ENCODE measurements at regions not wholly inside any gene's neighbourhood (a gene's known extent, or its start where the extent isn't known, plus 50 kb on each side); places are given as distances from the start of the nearest gene placed in this dataset.
"Not testable (repeated sequence)": the region's sequence is repeated elsewhere in the genome, so short reads cannot be mapped to it uniquely, and the experiment has no call there.

DNA sequence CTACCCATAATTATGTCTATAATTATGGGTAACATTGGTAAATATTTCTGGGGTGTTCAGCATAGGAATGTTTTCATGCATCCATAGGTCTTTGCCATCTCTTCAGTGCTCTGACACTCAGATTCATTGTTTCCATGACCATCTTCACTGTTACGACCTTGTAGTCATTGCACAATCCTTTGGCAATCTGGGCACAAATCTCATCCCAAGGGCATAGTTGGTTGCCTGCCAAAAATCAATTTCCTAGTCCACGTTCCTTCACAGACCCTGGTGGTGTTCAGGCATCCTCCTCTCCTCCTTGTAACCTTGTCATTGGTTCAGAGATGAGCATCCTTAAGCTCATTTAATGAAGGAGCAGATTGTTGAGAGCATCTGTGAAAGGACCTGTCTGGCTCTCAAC lies 1400.7 kb downstream of the CDH12 start:
- TF ChIP-seq, protein P1, sequence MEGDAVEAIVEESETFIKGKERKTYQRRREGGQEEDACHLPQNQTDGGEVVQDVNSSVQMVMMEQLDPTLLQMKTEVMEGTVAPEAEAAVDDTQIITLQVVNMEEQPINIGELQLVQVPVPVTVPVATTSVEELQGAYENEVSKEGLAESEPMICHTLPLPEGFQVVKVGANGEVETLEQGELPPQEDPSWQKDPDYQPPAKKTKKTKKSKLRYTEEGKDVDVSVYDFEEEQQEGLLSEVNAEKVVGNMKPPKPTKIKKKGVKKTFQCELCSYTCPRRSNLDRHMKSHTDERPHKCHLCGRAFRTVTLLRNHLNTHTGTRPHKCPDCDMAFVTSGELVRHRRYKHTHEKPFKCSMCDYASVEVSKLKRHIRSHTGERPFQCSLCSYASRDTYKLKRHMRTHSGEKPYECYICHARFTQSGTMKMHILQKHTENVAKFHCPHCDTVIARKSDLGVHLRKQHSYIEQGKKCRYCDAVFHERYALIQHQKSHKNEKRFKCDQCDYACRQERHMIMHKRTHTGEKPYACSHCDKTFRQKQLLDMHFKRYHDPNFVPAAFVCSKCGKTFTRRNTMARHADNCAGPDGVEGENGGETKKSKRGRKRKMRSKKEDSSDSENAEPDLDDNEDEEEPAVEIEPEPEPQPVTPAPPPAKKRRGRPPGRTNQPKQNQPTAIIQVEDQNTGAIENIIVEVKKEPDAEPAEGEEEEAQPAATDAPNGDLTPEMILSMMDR (IDR thresholded peaks at IDR 0.05), result no peak
- no peak for TF ChIP-seq ZFX (IDR thresholded peaks at IDR 0.05; ENCODE audit: borderline replicate concordance)

DNA sequence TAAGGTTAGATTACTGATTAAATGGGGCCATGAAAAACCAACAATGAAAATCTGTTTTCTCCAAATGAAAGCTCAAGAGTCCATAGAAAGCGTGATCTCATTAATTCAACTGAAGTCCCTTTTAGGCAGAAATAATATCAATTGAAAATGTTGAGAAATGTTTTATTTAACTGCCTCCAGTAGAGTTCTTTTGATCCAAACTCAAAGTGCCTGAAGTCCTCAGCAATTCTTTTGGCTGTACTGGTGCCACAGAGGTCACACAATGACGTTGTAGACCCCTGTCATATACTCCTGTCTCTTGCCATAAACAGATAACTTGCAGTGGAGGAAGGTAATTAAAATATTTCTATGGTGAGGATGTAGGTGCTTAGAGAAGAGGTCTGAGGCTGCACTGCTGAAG lies 1420.5 kb downstream of the CDH12 start:
- TF ChIP-seq ZFX (IDR thresholded peaks at IDR 0.05; ENCODE audit: borderline replicate concordance), result no peak
- TF ChIP-seq, protein P1 (IDR thresholded peaks at IDR 0.05), result no peak
- H3K27ac ChIP-seq, result no peak overlapping the region

More for the DNA sequence above, 1400.7 kb downstream of the CDH12 start:
- H3K27ac ChIP-seq, result no peak overlapping the region

DNA sequence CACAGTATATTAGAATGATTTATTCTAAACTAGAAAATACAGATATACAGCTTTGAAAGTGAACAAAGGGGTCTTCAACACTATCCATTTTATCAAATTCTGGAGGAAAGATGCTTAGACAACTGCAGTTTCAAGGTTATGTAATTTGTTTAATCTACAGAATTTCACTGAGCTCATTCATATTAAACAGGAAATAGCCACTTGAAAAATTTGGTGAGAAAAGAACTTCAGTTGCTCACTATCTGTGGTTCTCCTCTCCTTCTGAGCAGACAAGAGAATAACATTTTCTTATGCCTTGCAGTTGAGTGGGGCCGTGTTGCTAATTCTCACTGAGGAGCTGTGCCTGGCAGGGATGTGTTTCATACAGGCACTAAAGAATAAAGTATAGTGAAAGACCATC lies 1428.2 kb downstream of the CDH12 start:
- no peak for TF ChIP-seq ZFX (IDR thresholded peaks at IDR 0.05; ENCODE audit: borderline replicate concordance)
- TF ChIP-seq, protein P1 (IDR thresholded peaks at IDR 0.05), result no peak
- no peak overlapping the region for H3K27ac ChIP-seq

DNA sequence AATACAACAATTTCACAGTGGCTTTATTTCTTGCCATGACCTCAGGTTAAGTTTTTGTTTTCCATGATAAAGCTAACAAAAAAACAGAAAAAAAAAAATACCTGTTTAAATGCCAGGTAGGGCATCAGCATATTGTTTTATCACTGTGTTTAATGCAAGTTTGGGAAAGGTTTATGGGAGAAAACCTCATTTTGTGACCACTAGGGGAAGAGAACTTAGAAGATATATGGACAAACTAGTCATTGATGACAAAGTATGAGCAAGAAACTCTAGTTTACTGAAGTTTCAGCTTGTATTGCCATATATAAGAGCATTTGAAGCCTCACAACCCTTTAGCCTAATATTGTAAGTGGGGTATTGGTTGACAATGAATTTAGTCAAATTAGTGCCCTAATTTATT lies 1431.4 kb upstream of the CDH18 start:
- TF ChIP-seq, protein P1 (IDR thresholded peaks at IDR 0.05), result no peak
- TF ChIP-seq ZFX (IDR thresholded peaks at IDR 0.05; ENCODE audit: borderline replicate concordance), result no peak
- no peak overlapping the region for H3K27ac ChIP-seq

DNA sequence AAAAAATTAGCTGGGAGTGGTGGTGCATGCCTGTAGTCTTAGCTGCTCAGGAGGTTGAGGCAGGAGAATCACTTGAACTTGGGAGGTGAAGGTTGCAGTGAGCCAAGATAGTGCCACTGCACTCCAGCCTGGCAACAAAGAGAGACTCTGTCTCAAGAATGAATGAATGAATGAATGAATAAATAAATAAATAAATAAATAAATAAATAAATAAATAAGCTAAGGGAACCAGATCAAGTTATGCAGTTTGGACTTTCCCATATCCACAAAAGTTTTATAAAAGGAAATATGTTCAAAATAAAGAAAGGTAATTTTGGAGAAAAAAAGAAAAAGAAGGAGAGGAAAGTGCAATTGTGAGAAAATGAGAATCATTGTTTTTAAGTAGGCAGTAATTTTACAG lies 1414.1 kb upstream of the CDH18 start:
- H3K27ac ChIP-seq, result not testable (repeated sequence)

DNA sequence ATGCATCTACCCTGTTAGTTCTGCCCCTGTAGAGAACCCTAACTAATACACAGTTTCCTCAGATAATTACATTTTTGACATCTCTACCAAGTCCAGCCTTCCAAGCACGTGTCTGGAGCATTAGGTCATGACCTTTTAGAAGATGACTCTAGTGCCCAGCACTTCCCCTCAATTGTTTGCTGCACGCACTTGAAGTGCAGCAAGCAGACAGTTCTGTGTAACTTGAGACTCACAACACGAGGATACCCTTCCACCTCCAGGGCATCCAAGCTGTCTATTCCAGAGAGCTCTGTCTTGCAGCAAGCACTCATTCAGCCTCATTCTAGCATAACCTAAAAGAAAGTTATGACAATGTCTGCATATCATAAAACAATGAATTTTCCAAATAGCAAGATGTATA lies 1410.5 kb upstream of the CDH18 start:
- no peak for TF ChIP-seq ZFX (IDR thresholded peaks at IDR 0.05; ENCODE audit: borderline replicate concordance)
- TF ChIP-seq, protein P1 (IDR thresholded peaks at IDR 0.05), result no peak
- H3K27ac ChIP-seq, result no peak overlapping the region

DNA sequence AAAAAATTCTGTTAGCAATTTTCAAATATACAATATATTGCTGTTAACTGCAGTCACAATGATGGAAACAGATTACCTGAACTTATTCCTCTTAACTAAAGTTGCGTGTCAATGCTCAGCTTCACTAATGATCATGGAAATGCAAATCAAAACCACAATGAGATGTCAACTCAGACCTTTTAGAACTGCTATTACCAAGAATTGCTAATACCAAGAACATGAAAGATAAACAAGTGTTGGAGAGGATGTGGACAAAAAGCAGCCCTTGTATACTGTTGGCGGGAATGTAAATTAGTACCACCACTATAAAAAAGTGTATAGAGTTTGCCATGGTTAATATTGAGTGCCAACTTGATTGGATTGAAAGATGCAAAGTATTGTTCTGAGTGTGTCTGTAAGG lies 1409.7 kb upstream of the CDH18 start:
- TF ChIP-seq, protein P1 (IDR thresholded peaks at IDR 0.05), result no peak
- TF ChIP-seq ZFX (IDR thresholded peaks at IDR 0.05; ENCODE audit: borderline replicate concordance), result no peak

DNA sequence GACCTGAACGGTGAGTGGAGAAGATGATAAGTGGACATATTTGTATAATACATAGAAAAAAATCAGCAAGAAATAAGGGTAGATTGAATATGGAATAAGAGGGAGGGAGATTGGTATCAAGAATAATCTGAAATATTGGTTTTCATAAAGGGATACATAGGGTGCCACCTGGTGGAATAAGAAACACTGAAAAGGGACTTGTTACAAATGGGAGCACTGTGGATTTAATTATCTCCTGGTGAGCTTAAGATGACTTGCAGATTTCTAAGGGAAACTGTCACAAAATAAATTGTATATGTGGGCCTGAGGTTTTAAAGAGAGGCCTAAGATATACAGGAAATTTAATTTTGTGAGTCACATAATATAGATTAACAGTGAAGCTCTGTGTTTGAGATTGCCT lies 1403.5 kb upstream of the CDH18 start:
- TF ChIP-seq, protein P1 (IDR thresholded peaks at IDR 0.05), result no peak
- TF ChIP-seq ZFX (IDR thresholded peaks at IDR 0.05; ENCODE audit: borderline replicate concordance), result no peak
- H3K27ac ChIP-seq, result no peak overlapping the region

More for the DNA sequence above, 1409.7 kb upstream of the CDH18 start:
- no peak overlapping the region for H3K27ac ChIP-seq

DNA sequence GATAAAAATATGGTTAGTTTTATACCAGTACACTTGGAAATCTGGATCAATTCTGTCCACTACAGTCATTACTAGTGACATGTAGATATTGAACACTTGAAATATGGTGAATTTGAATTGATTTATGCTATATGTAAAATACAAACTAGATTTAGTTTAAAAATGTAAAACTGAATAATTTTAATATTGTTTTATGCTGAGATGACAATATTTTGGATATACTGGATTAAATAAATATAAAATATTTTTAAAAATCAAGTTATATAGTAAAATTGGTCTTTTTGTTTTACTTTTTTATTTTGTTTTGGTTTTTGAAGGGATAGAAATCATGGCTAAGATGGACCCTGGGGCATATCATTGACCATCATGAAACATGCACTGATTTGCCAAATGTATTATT lies 1372.8 kb upstream of the CDH18 start:
- not testable (repeated sequence) for H3K27ac ChIP-seq

DNA sequence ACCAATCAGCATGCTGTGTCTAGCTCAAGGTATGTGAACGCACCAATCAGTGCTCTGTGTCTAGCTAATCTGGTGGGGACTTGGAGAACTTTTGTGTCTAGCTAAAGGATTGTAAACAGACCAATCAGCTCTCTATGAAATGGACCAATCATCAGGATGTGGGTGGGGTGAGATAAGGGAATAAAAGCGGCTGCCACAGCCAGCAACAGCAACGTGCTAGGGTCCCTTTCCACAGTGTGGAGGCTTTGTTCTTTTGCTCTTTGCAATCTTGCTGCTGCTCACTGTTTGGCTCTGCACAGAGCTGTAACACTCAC lies 1353.9 kb upstream of the CDH18 start:
- peak overlapping the region; percentile 52 for H3K27ac ChIP-seq

DNA sequence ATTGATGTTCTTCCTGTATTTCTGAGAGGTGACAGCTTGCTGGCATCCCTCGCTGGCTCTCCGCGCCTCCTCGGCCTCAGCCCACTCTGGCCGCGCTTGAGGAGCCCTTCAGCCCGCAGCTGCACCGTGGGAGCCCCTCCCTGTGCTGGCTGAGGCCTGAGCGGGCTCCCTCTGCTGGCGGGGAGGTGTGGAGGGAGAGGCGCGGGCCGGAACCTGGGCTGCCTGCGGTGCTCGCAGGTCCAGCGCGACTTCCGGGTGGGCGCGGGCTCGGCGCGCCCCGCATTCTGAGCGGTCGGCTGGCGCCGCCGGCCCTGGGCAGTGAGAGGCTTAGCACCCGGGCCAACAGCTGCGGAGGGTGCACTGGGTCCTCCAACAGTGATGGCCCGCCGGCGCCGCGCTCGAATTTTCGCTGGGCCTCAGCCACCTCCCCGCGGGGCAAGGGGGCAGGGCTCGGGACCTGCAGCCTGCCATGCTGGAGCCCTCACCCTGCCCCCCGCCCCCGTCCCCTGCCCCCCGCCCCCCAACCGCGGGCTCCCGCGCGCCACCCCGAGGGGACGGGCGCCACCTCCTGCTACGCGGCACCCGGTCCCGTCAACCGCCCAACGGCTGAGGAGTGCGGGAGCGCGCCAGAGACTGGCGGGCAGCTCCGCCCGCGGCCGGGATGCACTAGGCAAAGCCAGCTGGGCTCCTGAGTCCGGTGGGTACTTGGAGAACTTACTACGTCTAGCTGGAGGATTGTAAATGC lies 1353.4 kb upstream of the CDH18 start:
- H3K27ac ChIP-seq, result peak overlapping the region; percentile 52

DNA sequence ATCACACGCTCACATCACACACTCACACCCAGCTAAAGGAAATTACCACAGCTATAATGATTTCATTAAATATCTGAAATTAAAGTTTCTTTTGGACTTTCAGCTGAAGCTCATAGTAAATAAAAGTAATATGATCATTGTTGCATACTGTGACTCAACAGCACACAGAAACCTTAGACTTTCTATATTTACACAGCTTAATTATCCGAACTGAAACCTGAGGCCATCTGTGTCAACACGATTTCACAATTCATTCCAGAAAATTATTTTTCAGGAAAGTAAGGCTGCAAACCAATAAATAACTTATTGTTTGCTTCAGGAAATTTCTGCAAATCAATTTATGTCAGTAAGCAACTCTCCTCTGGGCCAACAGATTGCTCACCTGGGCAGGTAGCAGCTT lies 1352.2 kb upstream of the CDH18 start:
- H3K27ac ChIP-seq, result peak overlapping the region; percentile 52
